ENCODE measurements at regions not wholly inside any gene's neighbourhood (a gene's known extent, or its start where the extent isn't known, plus 50 kb on each side); places are given as distances from the start of the nearest gene placed in this dataset.

GRCh38 chr9:16202914-16203728, 650.3 kb downstream of the CCDC171 start:
- POLR2A ChIA-PET = no interaction called here

GRCh38 chr9:16203729-16204573, 651.1 kb downstream of the CCDC171 start:
- DNase-seq (ENCODE audit: extremely low spot score) = no peak
- POLR2A ChIA-PET = no interaction called here
- TF ChIP-seq PKNOX1 (IDR thresholded peaks at IDR 0.05) (no peak), SUZ12 (IDR thresholded peaks at IDR 0.05) (no peak), BHLHE40 (IDR thresholded peaks at IDR 0.05; ENCODE audit: borderline replicate concordance) (no peak), FOXM1 (IDR thresholded peaks at IDR 0.05; ENCODE audit: borderline replicate concordance) (no peak), CTBP1 (IDR thresholded peaks at IDR 0.05; ENCODE audit: borderline replicate concordance) (no peak), FOXA1 (IDR thresholded peaks at IDR 0.05) (no peak), ZNF384 (IDR thresholded peaks at IDR 0.05) (no peak), FOXK2 (IDR thresholded peaks at IDR 0.05) (no peak), ELF4 (IDR thresholded peaks at IDR 0.05) (no peak), TARDBP (IDR thresholded peaks at IDR 0.05) (no peak), LEF1 (IDR thresholded peaks at IDR 0.05; ENCODE audit: borderline replicate concordance) (no peak), NFRKB (IDR thresholded peaks at IDR 0.05) (no peak), L3MBTL2 (conservative IDR thresholded peaks at IDR 0.05) (no peak), ARNT (IDR thresholded peaks at IDR 0.05) (no peak), HDGF (IDR thresholded peaks at IDR 0.05; ENCODE audit: borderline replicate concordance) (no peak), SP1 (IDR thresholded peaks at IDR 0.05) (no peak)
- CTCF ChIA-PET = interaction anchor here (0.7 kb wide), 1 partner anchor 1949 kb away, joined by 3 read pairs; no protein-coding TSS in a partner anchor

More at GRCh38 chr9:16202914-16203728, 650.3 kb downstream of the CCDC171 start:
- DNase-seq (ENCODE audit: extremely low spot score) = no peak
- CTCF ChIA-PET = interaction anchor here (0.7 kb wide), 1 partner anchor 1950 kb away, joined by 3 read pairs; no protein-coding TSS in a partner anchor
- no peak for TF ChIP-seq HDGF (IDR thresholded peaks at IDR 0.05; ENCODE audit: borderline replicate concordance)
- TF ChIP-seq FOXA1 (IDR thresholded peaks at IDR 0.05) = no peak
- no peak for TF ChIP-seq SP1 (IDR thresholded peaks at IDR 0.05)
- no peak for TF ChIP-seq ELF4 (IDR thresholded peaks at IDR 0.05)
- no peak for TF ChIP-seq ARNT (IDR thresholded peaks at IDR 0.05)
- TF ChIP-seq NFRKB (IDR thresholded peaks at IDR 0.05) = no peak
- TF ChIP-seq PKNOX1 (IDR thresholded peaks at IDR 0.05) = peak; percentile 68

GRCh38 chr9:16205455-16205854, 652.6 kb downstream of the CCDC171 start:
- ChIA-PET POLR2A (no interaction called here), CTCF (no interaction called here)
- TF ChIP-seq SUZ12 (IDR thresholded peaks at IDR 0.05) (no peak), L3MBTL2 (conservative IDR thresholded peaks at IDR 0.05) (no peak), ZNF384 (IDR thresholded peaks at IDR 0.05) (no peak), TARDBP (IDR thresholded peaks at IDR 0.05) (no peak), FOXM1 (IDR thresholded peaks at IDR 0.05; ENCODE audit: borderline replicate concordance) (no peak)
- DNase-seq (ENCODE audit: extremely low spot score) = no peak

- ChIA-PET POLR2A (no interaction called here), CTCF (no interaction called here)
- DNase-seq (ENCODE audit: extremely low spot score) = no peak
- TF ChIP-seq SP1 (IDR thresholded peaks at IDR 0.05) (no peak), NFRKB (IDR thresholded peaks at IDR 0.05) (no peak), TARDBP (IDR thresholded peaks at IDR 0.05) (no peak), FOXA1 (IDR thresholded peaks at IDR 0.05) (no peak)
Measured at GRCh38 chr9:16206518-16206917, 653.7 kb downstream of the CCDC171 start.

- POLR2A ChIA-PET = no interaction called here
- TF ChIP-seq SUZ12 (IDR thresholded peaks at IDR 0.05) = no peak
- TF ChIP-seq FOXK2 (IDR thresholded peaks at IDR 0.05) = no peak
- TF ChIP-seq PKNOX1 (IDR thresholded peaks at IDR 0.05) = no peak
- TF ChIP-seq FOXA1 (IDR thresholded peaks at IDR 0.05) = no peak
- no peak for TF ChIP-seq BHLHE40 (IDR thresholded peaks at IDR 0.05; ENCODE audit: borderline replicate concordance)
- no peak for TF ChIP-seq ELF4 (IDR thresholded peaks at IDR 0.05)
- no peak for TF ChIP-seq ZNF384 (IDR thresholded peaks at IDR 0.05)
- TF ChIP-seq HDGF (IDR thresholded peaks at IDR 0.05; ENCODE audit: borderline replicate concordance) = no peak
- no peak for TF ChIP-seq FOXM1 (IDR thresholded peaks at IDR 0.05; ENCODE audit: borderline replicate concordance)
- no peak for TF ChIP-seq SP1 (IDR thresholded peaks at IDR 0.05)
- no peak for TF ChIP-seq NFRKB (IDR thresholded peaks at IDR 0.05)
- no peak for DNase-seq (ENCODE audit: extremely low spot score)
- CTCF ChIA-PET = no interaction called here
Measured at GRCh38 chr9:16207161-16207560, 654.3 kb downstream of the CCDC171 start.

GRCh38 chr9:16210440-16210839, 657.6 kb downstream of the CCDC171 start:
- ChIA-PET POLR2A (no interaction called here), CTCF (no interaction called here)
- TF ChIP-seq TARDBP (IDR thresholded peaks at IDR 0.05) (no peak), CTBP1 (IDR thresholded peaks at IDR 0.05; ENCODE audit: borderline replicate concordance) (no peak), FOXK2 (IDR thresholded peaks at IDR 0.05) (no peak)
- no peak for DNase-seq (ENCODE audit: extremely low spot score)
